Thyroid gland (tissue), 4 donors: ENCODE measurements at regions not wholly inside any gene's neighbourhood (a gene's known extent, or its start where the extent isn't known, plus 50 kb on each side); places are given as distances from the start of the nearest gene placed in this dataset.

Source experiments
- POLR2A ChIP-seq, 2 donors: fragments of 450-650 bp; IDR thresholded peaks; one replicate each; pipeline ENCODE4 v1.6.1; 2017; ENCODE audit warnings: antibody characterized with exemption in 2 of 2, mild to moderate bottlenecking in 2 of 2, moderate library complexity in 1 of 2
- TF ChIP-seq, protein P1 (sequence below), 6 experiments: fragments of 200-600 bp in 3 of 6; fragments of 450-650 bp in 3 of 6; sonication (generic) in 3 of 6; IDR thresholded peaks; one replicate each; pipeline ENCODE4 v1.5.1; 2016 to 2019; ENCODE audit warnings: antibody characterized with exemption in 6 of 6, mild to moderate bottlenecking in 2 of 6, inconsistent platforms in 1 of 6, moderate library complexity in 1 of 6

GRCh38 chr4:3700736-3701135 lies 65.4 kb upstream of the ADRA2C start:
- TF ChIP-seq POLR2A (IDR thresholded peaks at IDR 0.05): no peak
- TF ChIP-seq, protein P1, sequence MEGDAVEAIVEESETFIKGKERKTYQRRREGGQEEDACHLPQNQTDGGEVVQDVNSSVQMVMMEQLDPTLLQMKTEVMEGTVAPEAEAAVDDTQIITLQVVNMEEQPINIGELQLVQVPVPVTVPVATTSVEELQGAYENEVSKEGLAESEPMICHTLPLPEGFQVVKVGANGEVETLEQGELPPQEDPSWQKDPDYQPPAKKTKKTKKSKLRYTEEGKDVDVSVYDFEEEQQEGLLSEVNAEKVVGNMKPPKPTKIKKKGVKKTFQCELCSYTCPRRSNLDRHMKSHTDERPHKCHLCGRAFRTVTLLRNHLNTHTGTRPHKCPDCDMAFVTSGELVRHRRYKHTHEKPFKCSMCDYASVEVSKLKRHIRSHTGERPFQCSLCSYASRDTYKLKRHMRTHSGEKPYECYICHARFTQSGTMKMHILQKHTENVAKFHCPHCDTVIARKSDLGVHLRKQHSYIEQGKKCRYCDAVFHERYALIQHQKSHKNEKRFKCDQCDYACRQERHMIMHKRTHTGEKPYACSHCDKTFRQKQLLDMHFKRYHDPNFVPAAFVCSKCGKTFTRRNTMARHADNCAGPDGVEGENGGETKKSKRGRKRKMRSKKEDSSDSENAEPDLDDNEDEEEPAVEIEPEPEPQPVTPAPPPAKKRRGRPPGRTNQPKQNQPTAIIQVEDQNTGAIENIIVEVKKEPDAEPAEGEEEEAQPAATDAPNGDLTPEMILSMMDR (IDR thresholded peaks at IDR 0.05): no peak
